CD8-positive, alpha-beta memory T cell (primary cell): ENCODE measurements at regions not wholly inside any gene's neighbourhood (a gene's known extent, or its start where the extent isn't known, plus 50 kb on each side); places are given as distances from the start of the nearest gene placed in this dataset.

Source experiments
- CTCF ChIA-PET: fragments of 350-600 bp; sonication (Branson Sonifier 250); formaldehyde crosslinking; loops from one replicate; lab custom pipeline; 2021; ENCODE audit warnings: antibody characterized with exemption; lab: Charles Lee
- POLR2A ChIA-PET: fragments of 350-600 bp; sonication (Branson Sonifier 250); formaldehyde crosslinking; loops from one replicate; lab custom pipeline; 2021; ENCODE audit warnings: antibody characterized with exemption; lab: Charles Lee
- DNase-seq, 5 donors: peaks; one replicate each; pipeline versions ENCODE4 v3.0.0 to v3.0.0-alpha.2; 2020 to 2022; ENCODE audit warnings: mixed read lengths in 1 of 5
- H3K27ac ChIP-seq: one replicate; pipeline ENCODE4 v1.7.0; 2013; ENCODE audit warnings: low read depth, mild to moderate bottlenecking, low read length, moderate library complexity
- H3K27me3 ChIP-seq: 2 replicates; pipeline ENCODE4 v1.7.0; 2013; ENCODE audit warnings: low read length, mild to moderate bottlenecking; ENCODE audit not compliant: insufficient read depth, poor library complexity, severe bottlenecking
- H3K36me3 ChIP-seq: 2 replicates; pipeline ENCODE4 v1.7.0; 2013; ENCODE audit warnings: mild to moderate bottlenecking, low read length, moderate library complexity; ENCODE audit not compliant: insufficient read depth
- H3K4me1 ChIP-seq: 2 replicates; pipeline ENCODE4 v1.7.0; 2013; ENCODE audit warnings: mild to moderate bottlenecking, low read length, moderate library complexity; ENCODE audit not compliant: insufficient read depth
- H3K4me3 ChIP-seq: 2 replicates; pipeline ENCODE4 v1.7.0; 2013; ENCODE audit warnings: mild to moderate bottlenecking, low read length
- H3K9me3 ChIP-seq: 2 replicates; pipeline ENCODE4 v1.7.0; 2013; ENCODE audit warnings: mild to moderate bottlenecking, low read length
- H3K27ac Mint-ChIP-seq, 8 donors: one replicate each; pipeline ENCODE4 v1.8.0; 2020 to 2021; ENCODE audit warnings: mixed read lengths in 8 of 8, mild to moderate bottlenecking in 6 of 8, inconsistent platforms in 3 of 8, moderate library complexity in 3 of 8
- H3K27me3 Mint-ChIP-seq, 2 donors: one replicate each; pipeline ENCODE4 v1.8.0; 2020 to 2021; ENCODE audit warnings: mixed read lengths in 2 of 2, mild to moderate bottlenecking in 1 of 2, moderate library complexity in 1 of 2
- H3K36me3 Mint-ChIP-seq, 3 donors: one replicate each; pipeline ENCODE4 v1.8.0; 2020 to 2021; ENCODE audit warnings: mixed read lengths in 3 of 3, inconsistent platforms in 1 of 3, mild to moderate bottlenecking in 1 of 3
- H3K4me1 Mint-ChIP-seq, 3 donors: one replicate each; pipeline ENCODE4 v1.8.0; 2020 to 2021; ENCODE audit warnings: mixed read lengths in 3 of 3, inconsistent platforms in 1 of 3, mild to moderate bottlenecking in 1 of 3
- H3K4me3 Mint-ChIP-seq, 7 donors: one replicate each; pipeline ENCODE4 v1.8.0; 2020 to 2021; ENCODE audit warnings: mixed read lengths in 7 of 7, mild to moderate bottlenecking in 6 of 7, moderate library complexity in 4 of 7, inconsistent platforms in 2 of 7
- H3K9me3 Mint-ChIP-seq, 5 donors: one replicate each; pipeline ENCODE4 v1.8.0; 2020 to 2022; ENCODE audit warnings: mixed read lengths in 5 of 5, mild to moderate bottlenecking in 3 of 5, moderate library complexity in 2 of 5, inconsistent platforms in 1 of 5

DNA sequence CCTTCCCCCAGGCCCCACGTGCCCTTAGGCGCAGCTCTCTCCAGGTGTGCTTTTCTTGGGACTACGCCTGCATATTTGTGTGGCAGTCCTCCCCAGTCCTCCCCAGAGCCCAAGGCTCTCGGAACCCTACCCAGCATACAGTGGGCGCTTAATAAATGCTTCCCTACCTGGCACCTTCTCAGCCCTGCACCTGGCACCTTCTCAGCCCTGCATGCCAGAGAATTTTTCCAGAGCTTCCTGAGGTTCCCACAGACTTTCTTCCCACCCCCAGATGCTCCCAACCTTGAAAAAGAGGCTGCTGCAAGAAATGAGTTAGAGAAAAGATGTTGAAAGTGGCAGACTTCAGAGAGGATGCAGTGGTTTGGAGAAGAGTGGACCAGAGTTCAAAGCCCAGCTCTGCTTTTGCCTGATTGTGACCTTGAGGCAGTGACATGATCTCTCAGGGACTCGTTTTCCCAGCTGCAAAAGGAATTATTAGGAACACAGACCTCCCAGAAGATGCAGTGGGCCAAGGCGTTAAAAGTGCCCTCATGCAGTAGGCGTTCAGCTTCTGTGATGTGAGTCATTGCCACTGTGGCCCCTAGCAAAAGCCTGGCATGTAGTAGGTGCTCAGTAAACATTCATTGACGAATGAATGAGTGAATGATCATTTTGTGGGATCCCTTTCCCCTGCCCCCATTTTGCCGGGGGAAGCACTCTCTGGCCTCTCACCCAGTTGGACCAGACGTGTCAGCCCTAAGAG lies 167.2 kb downstream of the PHETA1 start:
- Histone ChIP-seq H3K27ac (no peak overlapping the region), H3K9me3 (no peaks in the 10 kb centered on the region), H3K27me3 (no peaks in the 10 kb centered on the region), H3K4me3 (no peak overlapping the region), H3K4me1 (no peaks in the 10 kb centered on the region), H3K36me3 (no peaks in the 10 kb centered on the region)
- ChIA-PET POLR2A (no interaction called here), CTCF (no interaction called here)
- Mint-ChIP-seq H3K4me1 (no peaks in the 10 kb centered on the region), H3K9me3 (no peaks in the 10 kb centered on the region), H3K27me3 (peaks cover 10 to 33% of the 10 kb centered on the region in 2 donors), H3K27ac (no peak overlapping the region), H3K36me3 (no peaks in the 10 kb centered on the region), H3K4me3 (no peak overlapping the region)
- no peak for DNase-seq

DNA sequence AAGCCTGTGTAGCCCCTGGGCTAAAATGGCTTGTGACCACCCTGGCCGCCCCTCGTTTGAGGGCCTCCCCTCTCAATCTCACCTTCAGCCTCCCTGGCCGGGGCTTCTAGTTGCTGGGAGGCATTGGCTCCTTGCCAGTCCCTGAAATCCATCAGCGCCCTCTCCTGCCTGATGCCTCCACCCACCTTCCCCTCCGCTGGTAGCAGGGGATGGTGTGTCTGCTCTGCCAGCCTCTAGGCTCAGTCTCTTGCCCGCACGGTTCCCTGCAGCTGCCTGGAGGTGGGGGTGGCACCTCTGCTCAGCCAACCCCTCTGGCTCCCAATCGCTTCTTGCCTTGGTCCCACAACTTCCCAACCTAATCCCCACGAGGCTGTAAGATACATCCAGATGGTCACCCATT lies 167.9 kb downstream of the PHETA1 start:
- POLR2A ChIA-PET, result no interaction called here
- no peak for DNase-seq
- no peak overlapping the region for H3K27ac Mint-ChIP-seq

DNA sequence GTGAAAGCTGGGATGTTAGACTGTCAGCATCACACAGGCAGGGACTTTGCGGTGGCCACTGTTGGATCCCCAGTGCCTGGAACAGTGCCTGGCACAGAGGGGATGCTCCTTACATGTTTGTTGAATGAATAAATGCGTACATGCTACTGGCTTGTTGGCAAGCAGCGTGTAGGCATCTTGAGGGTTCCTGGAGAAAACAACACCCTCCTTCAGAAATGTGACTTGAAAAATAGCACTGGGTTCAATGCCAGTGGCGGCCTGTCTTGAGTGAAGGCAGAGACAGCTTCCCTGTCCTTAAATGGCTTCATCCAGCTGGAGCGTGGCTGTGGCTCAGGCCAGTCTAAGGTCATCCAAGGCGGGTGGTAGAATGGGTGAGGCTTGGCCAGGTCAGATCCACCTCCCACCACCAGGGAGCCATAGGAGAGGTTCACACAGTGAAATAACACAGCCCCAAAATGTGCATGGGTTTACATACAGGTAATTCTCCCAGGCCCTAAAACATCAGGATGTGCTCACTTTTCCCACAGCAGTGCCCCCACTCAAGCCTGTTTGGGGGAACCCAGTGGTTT lies 171.4 kb downstream of the PHETA1 start:
- Histone ChIP-seq H3K27ac (no peak overlapping the region), H3K9me3 (no peaks in the 10 kb centered on the region), H3K36me3 (no peaks in the 10 kb centered on the region), H3K27me3 (no peaks in the 10 kb centered on the region), H3K4me1 (no peaks in the 10 kb centered on the region), H3K4me3 (no peak overlapping the region)
- POLR2A ChIA-PET, result no interaction called here
- CTCF ChIA-PET, result interaction anchor here (1.2 kb wide), 1 partner anchor 13 kb away, joined by 3 read pairs; no protein-coding TSS in a partner anchor
- H3K4me3 Mint-ChIP-seq, result no peak overlapping the region
- no peaks in the 10 kb centered on the region for H3K9me3 Mint-ChIP-seq
- peaks cover 11 to 44% of the 10 kb centered on the region in 2 donors for H3K27me3 Mint-ChIP-seq
- H3K27ac Mint-ChIP-seq, result no peak overlapping the region
- no peaks in the 10 kb centered on the region for H3K36me3 Mint-ChIP-seq
- no peaks in the 10 kb centered on the region for H3K4me1 Mint-ChIP-seq
- DNase-seq, result no peak

More for the DNA sequence above, 167.9 kb downstream of the PHETA1 start:
- no peaks in the 10 kb centered on the region for H3K9me3 ChIP-seq
- H3K27me3 ChIP-seq, result no peaks in the 10 kb centered on the region
- CTCF ChIA-PET, result no interaction called here
- H3K36me3 ChIP-seq, result no peaks in the 10 kb centered on the region
- H3K4me3 Mint-ChIP-seq, result no peak overlapping the region
- no peak overlapping the region for H3K4me3 ChIP-seq
- no peaks in the 10 kb centered on the region for H3K9me3 Mint-ChIP-seq
- no peaks in the 10 kb centered on the region for H3K36me3 Mint-ChIP-seq
- H3K4me1 Mint-ChIP-seq, result no peaks in the 10 kb centered on the region
- H3K27ac ChIP-seq, result no peak overlapping the region
- no peaks in the 10 kb centered on the region for H3K4me1 ChIP-seq
- H3K27me3 Mint-ChIP-seq, result peaks cover 11 to 34% of the 10 kb centered on the region in 2 donors

DNA sequence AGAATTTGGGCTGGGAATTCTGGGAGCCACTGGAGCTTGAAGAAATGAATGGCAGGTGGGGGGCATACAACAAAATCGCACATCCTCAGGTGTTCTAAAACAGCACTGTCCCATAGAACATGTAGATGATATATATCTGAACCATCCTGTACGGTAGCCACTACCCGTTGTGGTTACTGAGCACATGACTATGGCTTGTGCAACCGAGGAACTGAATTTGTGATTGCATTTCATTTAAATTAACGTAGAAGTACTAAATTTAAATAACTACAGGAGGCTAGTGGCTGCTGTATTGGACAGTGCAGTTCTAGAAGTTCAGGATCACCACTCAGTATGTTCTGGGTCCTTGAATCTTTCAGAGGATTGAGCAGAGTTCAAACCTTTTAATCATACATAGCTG lies 172.4 kb downstream of the PHETA1 start:
- no peak for DNase-seq

DNA sequence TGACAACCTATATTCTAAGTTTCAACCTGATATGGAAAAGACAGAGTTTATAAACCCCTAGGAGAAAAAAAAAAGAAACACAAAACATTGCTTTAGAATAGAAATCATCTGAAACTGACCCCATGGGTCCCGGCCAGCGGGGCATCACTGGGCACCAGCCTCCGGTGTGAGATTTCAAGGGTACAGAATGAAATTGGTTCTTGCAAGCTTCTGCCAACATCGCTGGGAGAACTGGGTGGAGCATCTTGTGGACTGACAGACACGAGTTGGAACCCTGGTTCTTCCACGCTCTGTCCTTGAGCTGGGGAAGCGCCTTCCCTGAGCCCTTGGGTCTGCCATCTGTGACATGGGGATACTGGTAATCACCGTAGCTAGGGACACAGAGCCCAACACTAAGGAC lies 173.6 kb downstream of the PHETA1 start:
- Mint-ChIP-seq H3K4me3 (no peak overlapping the region), H3K36me3 (no peaks in the 10 kb centered on the region), H3K27ac (no peak overlapping the region), H3K4me1 (no peaks in the 10 kb centered on the region), H3K27me3 (peaks cover 18 to 44% of the 10 kb centered on the region in 2 donors), H3K9me3 (no peaks in the 10 kb centered on the region)
- H3K27me3 ChIP-seq, result no peaks in the 10 kb centered on the region
- no peak overlapping the region for H3K27ac ChIP-seq
- H3K4me1 ChIP-seq, result no peaks in the 10 kb centered on the region
- H3K36me3 ChIP-seq, result no peaks in the 10 kb centered on the region
- no peak for DNase-seq
- ChIA-PET CTCF (no interaction called here), POLR2A (no interaction called here)
- no peaks in the 10 kb centered on the region for H3K9me3 ChIP-seq
- H3K4me3 ChIP-seq, result no peak overlapping the region

More for the DNA sequence above, 172.4 kb downstream of the PHETA1 start:
- Mint-ChIP-seq H3K9me3 (no peaks in the 10 kb centered on the region), H3K36me3 (no peaks in the 10 kb centered on the region), H3K4me1 (no peaks in the 10 kb centered on the region), H3K4me3 (no peak overlapping the region), H3K27ac (no peak overlapping the region), H3K27me3 (peaks cover 15 to 46% of the 10 kb centered on the region in 2 donors)
- Histone ChIP-seq H3K27ac (no peak overlapping the region), H3K9me3 (no peaks in the 10 kb centered on the region), H3K4me3 (no peak overlapping the region), H3K36me3 (no peaks in the 10 kb centered on the region), H3K4me1 (no peaks in the 10 kb centered on the region), H3K27me3 (no peaks in the 10 kb centered on the region)
- ChIA-PET CTCF (no interaction called here), POLR2A (no interaction called here)

DNA sequence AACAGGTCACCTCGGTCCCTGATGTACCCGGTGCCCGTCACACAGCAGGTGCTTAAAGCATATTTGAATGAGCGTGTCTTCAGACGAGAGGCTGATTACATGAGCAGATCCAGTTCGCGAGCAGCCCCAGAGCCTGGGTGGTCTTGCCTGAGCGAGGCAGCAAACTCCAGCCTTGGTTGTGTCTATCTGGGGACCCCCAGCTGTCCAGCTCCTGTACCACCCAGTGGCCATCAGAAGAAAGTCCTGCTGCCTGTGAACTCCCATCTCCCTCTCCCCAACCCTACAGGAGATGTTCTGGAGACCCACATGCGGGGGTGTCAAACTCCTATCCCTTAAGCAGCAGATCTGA lies 174.2 kb downstream of the PHETA1 start:
- Histone ChIP-seq H3K4me3 (no peak overlapping the region), H3K36me3 (no peaks in the 10 kb centered on the region), H3K4me1 (no peaks in the 10 kb centered on the region), H3K9me3 (no peaks in the 10 kb centered on the region), H3K27me3 (no peaks in the 10 kb centered on the region), H3K27ac (no peak overlapping the region)
- ChIA-PET CTCF (no interaction called here), POLR2A (no interaction called here)
- no peak overlapping the region for H3K4me3 Mint-ChIP-seq
- no peak for DNase-seq
- H3K36me3 Mint-ChIP-seq, result no peaks in the 10 kb centered on the region
- H3K4me1 Mint-ChIP-seq, result no peaks in the 10 kb centered on the region
- no peak overlapping the region for H3K27ac Mint-ChIP-seq
- H3K9me3 Mint-ChIP-seq, result no peaks in the 10 kb centered on the region
- H3K27me3 Mint-ChIP-seq, result peaks cover 19 to 49% of the 10 kb centered on the region in 2 donors

DNA sequence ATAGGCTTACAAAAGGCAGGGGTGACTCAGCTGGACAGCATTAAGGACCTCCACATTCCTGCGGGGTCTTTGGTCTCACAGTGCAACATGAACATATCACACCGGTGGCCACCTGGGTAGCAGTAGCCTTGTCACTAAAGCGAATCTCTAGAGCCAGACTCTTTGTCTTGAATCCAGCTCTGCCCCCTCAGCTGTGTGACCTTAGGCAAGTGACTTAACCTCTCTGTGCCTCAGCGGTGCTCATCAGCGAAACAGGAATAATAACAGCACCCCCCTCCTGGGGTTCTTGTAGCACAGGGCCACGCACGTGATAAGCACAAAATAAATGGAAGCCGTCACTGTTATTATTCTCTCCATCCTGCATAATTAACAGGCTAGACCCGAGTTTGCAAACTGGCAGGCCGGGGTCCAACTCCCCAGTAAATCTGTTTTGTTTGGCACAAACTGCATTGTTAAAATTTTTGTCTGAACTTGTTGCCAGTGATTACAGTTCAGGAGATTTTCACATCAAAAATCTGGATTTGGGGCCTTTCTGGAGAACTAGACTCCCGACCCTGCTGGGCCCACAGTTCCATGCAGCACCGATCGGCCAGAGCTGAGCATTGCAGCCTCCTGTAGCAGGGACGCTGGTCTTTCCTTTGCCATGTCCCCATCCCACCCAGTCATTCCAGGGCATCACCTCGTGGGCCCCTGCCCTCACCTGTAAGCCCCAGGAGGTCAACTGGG lies 174.8 kb downstream of the PHETA1 start:
- no peak overlapping the region for H3K27ac ChIP-seq
- no peak overlapping the region for H3K27ac Mint-ChIP-seq
- H3K4me3 ChIP-seq, result no peak overlapping the region
- H3K4me1 ChIP-seq, result no peaks in the 10 kb centered on the region
- H3K9me3 ChIP-seq, result no peaks in the 10 kb centered on the region
- H3K36me3 ChIP-seq, result no peaks in the 10 kb centered on the region
- no peaks in the 10 kb centered on the region for H3K4me1 Mint-ChIP-seq
- no peaks in the 10 kb centered on the region for H3K27me3 ChIP-seq
- no peaks in the 10 kb centered on the region for H3K9me3 Mint-ChIP-seq
- no peak overlapping the region for H3K4me3 Mint-ChIP-seq
- peaks cover 17 to 51% of the 10 kb centered on the region in 2 donors for H3K27me3 Mint-ChIP-seq
- no peaks in the 10 kb centered on the region for H3K36me3 Mint-ChIP-seq
- ChIA-PET CTCF (no interaction called here), POLR2A (no interaction called here)
- no peak for DNase-seq

DNA sequence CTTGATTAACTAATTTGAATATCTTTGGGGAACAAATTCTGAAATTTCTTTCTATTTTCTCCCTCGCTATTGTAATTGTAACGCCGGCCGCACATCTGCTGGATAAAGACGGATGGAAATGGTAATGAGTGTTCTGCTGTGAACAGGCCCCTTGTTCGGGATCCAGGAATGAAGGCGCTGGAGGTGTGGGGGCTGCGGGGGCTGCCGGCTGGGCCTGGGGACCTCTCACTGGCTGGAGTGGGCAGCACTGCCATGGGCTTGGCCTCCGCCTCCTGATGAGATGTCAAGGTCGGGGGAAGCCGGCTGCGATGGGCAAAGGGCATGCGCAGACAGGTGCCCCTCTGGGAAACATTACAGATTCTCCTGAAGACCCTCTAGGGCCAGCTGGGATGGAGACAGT lies 175.4 kb downstream of the PHETA1 start:
- POLR2A ChIA-PET, result no interaction called here
- H3K27me3 ChIP-seq, result no peaks in the 10 kb centered on the region
- H3K4me1 Mint-ChIP-seq, result no peaks in the 10 kb centered on the region
- no peak overlapping the region for H3K27ac ChIP-seq
- H3K4me3 ChIP-seq, result no peak overlapping the region
- no peaks in the 10 kb centered on the region for H3K36me3 ChIP-seq
- no peaks in the 10 kb centered on the region for H3K9me3 ChIP-seq
- H3K27ac Mint-ChIP-seq, result no peak overlapping the region
- DNase-seq, result no peak
- CTCF ChIA-PET, result no interaction called here
- H3K36me3 Mint-ChIP-seq, result no peaks in the 10 kb centered on the region
- H3K9me3 Mint-ChIP-seq, result no peaks in the 10 kb centered on the region
- H3K4me1 ChIP-seq, result no peaks in the 10 kb centered on the region
- H3K4me3 Mint-ChIP-seq, result no peak overlapping the region
- peaks cover 19 to 46% of the 10 kb centered on the region in 2 donors for H3K27me3 Mint-ChIP-seq
